Fibroblast of skin of back (primary cell): ENCODE measurements at regions not wholly inside any gene's neighbourhood (a gene's known extent, or its start where the extent isn't known, plus 50 kb on each side); places are given as distances from the start of the nearest gene placed in this dataset.
A peak's percentile ranks its signal among the peaks of the same experiment; 100 is the strongest.

ENCODE experiments used
- DNase-seq: peaks from one replicate; pipeline ENCODE4 v3.0.0-alpha.2; 2013

DNA sequence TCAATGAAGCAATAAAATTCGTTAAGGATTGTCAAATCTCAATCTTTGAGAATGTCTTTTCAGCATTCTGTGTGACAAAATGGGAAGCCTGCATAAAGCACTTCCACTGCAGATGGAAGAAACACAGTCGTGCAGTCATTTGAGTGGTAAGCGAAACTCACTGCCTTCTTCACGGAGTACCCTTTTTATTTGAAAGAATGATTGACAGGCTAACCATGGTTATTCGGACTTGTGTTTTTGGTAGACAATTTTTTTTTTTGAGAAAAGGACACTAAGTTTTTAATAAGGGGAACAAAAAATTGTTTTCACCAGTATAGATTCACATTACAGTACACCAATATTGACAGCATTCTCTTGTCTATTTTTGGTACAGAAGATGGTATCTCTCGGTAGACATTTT lies 86.9 kb upstream of the MSX1 start:
- no peak for DNase-seq

DNA sequence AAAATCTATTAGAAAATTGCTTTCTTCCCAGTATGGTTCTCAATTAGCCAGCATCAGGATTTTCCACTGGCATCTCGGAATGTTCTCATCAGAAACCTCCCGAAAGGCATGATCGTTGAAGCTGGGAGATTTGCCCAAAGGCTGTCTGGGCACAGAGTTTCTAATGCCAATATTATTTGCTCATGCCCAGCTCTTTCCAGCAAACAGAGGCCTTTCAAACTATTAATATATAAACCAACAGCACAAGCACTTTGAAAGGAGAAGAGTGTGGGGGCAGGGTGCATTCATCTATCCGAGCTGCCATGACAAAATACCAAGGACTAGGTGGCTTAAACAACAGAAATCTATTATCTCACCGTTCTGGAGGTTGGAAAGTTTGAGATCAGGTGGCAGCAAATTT lies 88.3 kb upstream of the MSX1 start:
- DNase-seq = no peak

DNA sequence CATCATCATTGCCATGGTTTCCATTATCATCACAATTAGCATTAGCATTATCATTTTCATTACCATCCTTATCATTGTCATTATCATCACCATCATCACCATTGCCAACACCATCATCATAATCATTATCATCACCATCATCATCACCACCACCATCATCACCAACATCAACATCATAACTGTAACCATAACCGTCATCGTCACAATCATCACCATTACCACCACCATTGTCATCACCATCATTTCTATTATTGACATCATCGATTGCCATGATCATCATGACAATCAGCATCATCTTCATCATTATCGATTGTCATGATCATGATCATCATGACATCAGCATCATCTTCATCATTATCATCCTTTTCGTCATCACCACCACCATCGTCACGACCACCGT lies 88.9 kb upstream of the MSX1 start:
- DNase-seq = no peak

DNA sequence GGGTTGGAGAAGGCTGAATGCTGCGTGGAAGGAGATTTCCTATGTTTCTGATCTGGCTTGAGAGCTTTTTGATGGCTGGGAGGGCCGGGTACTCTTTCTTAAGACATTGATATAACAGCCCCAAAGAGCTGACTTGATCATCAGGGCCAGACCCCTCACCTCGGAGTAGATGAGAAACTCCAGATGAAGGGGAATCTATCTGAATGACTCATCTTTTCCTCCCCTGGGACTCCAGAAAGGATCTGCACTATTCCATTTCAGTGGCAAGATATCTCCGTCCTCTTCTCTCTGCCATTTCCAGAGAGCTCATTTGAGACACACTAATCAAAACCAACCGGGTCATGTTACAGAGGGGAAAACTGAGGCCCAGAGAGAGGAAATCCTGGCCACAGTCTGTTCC lies 92.9 kb upstream of the MSX1 start:
- DNase-seq = peak; percentile 49

DNA sequence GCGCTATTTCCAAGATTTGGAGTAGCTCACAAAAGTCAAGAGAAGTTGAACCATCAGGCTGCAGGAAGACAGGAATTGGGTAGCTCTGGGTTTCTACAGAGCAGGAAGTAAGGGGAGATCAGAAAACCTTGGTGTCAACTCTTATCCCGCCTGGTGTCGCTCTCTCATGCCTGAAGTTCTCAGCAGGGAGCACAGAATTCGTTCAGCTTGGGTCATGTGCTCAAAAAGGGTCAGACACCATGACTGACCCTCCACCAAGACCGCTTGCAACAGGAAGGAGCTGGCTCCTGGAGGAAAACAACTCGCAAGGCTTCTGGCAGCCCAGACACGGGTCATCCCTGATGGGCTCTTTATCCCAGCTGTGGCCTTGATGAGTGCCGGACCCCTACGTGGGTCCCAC lies 93.7 kb upstream of the MSX1 start:
- no peak for DNase-seq

DNA sequence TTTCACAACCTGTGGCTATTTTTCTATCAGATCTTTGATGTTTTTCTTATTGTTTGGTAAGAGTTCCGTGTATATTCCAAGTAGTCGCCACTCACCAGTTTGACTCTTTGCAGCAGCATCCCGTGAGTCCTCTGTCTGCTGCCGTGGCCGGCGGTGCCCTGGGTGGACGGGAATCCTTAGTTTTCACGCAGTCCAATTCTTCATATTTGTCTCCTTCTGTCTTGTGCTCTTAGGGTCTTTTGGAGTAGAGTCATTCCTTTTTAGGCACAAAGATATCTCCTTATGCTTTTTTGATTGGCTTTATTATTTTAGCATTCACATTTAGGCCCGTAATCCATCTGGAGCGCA lies 94.9 kb upstream of the MSX1 start:
- no peak for DNase-seq

DNA sequence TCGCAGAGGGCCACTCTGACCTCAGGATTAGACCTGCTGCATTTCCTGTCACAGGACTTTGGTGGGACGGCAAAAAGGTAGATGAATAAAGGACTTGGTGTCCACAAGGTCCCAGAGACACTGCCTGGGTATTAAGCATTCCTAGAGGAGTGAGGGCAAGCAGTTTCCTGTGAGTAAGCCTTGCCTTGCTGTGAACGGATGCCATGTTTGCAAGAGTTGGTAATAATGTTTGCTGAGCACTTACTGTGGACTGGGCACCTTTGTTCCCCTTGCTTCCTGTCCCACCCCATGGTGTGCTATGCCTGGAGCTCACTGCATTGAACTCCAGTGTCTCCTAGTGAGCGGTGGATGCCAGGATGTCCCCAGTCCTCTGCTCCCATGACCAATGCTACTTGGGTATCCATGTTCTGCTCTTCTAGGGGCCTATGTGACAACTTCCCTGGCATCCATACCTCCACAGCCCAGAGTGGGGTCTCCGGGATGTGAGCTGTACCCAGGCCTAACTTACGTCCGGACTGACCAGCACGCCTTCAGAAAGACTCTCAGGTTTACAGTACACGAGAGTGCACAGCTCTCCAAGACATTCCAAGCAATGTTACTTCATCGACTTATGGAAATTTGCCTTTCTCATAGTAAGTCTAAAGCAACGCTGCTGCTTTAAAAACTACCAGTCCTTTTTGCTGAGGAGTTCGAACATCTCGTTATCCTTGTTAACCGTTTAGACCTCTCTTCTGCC lies 95.5 kb upstream of the MSX1 start:
- peak; percentile 41 for DNase-seq

DNA sequence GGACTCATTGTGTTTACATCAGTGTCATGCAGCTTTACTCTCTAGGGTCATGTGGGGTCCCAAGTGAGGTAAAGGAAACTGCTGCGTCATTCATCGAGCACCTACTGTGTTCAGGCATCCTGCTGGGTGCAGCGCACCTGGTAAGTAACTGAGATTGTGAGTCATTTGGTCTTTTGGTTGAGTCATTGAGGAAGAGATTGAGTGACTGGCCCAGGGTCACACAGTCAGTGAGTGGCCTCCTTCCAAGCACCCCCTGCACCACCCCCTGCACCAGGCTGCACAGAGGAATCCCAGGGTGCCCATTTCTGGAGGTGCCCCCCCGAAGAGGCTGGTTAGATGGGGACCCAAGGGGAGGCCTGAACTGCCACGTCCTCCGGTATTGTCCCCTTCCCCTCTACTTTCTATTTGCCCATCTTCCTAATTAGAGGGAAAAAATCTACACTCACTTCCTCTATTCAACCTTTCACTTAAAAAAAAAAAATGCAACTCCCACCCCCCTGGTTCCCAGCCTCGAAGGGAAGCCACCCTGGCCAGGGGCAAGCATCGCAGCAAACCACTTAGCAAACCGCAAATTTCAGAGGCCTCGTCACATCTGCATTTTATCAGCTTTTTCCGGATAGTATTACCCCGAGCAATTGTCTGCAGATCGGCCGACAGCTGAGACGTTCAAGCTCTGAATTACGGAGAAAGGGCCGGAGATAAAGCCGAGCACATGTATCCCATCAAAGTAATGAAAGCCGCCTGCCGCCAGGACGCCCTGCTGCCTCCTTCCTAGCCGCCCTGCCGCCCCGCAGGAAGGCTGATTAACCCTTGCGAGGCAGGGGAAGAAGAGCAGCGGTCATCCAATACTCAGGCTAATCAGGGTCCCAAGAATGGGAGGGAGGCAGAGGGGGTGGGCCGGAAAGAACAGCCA lies 96.3 kb upstream of the MSX1 start:
- peak; percentile 67 for DNase-seq

DNA sequence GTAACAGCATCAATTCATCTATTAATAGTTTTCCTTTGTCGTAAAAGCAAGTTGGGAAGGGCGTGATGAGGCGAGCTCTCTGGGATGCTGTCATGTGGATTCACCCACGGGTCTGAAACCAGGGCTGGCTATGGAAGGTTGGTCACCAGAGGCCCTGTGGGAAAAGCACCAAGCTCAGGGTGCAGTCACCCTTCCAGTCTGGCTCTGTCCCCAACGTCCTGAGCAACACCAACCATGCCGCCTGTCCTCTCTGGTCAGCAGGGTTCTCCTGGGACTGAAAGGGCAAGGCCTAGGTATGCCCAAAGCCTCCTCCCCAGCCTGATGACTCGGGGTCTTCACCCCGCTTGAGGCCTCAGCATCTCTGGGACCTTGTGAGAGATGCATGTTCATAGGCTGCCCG lies 97.2 kb upstream of the MSX1 start:
- no peak for DNase-seq

DNA sequence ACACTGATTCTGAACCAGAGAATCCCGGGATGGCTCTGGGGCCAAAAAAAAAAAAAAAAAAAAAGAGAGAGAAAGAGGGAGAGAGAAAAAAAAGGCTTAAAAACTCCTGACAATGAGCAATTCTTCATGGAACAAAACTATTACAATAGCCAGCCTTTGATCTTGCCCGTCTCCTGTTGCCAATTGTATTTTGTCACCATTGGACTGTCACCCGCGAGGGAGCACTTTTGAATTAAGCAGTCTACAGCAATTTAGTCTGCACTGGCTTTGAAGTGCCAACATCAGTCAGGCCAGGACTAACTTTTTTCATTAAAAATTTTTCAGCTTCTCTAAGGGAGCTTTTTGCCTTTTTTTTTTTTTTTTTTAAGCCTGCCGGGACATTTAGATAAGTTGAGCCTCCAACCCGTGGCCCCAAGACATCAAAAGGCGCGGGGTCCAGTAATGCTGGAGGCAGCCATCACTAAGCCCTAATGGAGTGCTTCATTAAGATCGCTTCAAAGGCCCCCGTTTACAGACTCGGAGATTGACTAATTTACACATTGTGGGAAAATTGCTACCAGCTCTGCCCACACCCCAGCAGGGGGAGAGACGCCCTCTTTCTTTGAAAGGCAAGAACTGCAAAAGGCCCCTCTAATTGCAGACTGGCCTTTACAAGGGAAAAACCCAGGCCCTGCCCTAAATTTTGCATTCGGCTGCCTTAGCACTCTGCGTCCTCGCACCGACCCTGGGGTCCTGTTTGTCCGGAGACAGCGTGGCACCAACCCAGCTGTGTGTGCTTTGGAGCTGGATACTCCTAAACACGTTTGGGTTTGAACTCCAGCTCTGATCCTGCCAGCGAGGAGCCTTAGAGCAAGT lies 98.1 kb upstream of the MSX1 start:
- no peak for DNase-seq

DNA sequence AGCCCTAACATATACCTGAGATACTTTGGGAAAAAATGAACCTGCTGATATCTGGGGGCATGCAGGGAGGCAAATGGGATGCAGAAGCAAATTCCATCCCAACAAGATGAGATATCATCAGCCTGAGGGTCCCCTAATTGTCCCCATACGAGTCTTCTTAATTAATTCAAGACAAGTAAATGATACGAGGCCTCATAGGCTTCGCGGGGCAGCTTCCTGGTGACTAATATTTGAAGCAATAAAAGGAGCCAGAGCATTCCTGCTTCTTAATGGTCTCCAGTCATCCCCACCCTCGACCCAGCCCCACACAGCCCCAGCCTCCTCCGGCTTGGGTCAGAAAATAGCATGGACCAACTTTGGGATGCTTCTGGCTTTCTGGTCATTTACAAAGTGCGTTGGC lies 99.6 kb upstream of the MSX1 start:
- DNase-seq = no peak

DNA sequence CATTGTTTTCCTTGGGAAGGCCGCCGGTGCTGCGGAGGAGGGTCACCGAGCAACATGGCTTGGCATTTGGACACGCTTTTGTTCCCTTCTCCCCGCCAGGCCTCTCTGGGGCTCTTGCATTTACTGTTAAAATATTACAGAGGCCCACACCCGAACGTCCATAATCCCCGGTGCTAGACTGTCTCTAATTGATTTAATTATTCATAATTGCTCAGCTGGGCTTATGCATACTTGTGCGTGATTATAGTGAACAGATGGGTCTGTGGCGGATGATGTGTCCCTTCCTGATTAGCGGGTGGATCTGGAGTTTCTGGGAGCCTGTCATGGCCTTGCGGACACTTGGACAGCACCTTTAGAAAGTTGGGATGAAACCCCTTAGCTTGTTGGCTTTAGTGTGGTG lies 100.2 kb upstream of the MSX1 start:
- no peak for DNase-seq

DNA sequence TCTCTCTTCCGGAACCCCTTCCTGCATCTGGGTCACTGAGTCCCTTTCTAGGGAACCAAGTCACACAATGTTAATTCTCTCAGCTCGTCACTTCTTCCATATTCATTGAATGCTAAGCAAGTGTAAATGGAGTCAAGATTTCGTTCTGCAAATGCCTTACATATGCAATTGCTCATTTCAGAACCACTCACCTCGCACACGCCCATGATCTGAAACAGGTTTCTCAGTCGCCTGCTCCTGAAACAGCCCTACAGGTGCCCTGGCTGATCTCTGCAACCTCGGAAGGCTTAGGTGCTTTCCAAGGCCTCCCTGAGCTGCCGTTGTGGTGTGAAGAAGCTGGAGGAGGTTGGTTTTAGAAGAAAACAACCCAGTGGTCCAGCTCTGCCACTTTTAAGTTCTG lies 100.8 kb upstream of the MSX1 start:
- DNase-seq = no peak

DNA sequence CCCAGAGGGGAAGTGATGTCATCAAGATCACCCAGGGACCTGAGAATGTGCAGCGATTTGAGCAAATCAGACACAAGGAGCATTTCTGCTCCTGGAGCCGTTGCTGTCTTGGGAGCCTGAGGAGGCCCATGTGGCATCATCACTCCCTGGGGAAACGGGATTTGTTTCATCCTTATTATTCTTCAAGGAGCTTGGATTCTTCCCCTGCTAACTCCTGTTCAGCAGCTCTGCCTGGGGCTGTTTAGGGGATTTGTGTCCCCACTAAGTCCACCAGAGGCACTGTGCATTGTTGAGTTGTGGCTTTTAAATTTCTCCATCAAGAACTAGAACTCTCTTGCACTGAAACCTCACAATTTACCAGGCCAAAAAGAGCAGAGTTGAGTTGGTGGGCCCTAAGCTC lies 104.2 kb upstream of the MSX1 start:
- DNase-seq = peak; percentile 24

DNA sequence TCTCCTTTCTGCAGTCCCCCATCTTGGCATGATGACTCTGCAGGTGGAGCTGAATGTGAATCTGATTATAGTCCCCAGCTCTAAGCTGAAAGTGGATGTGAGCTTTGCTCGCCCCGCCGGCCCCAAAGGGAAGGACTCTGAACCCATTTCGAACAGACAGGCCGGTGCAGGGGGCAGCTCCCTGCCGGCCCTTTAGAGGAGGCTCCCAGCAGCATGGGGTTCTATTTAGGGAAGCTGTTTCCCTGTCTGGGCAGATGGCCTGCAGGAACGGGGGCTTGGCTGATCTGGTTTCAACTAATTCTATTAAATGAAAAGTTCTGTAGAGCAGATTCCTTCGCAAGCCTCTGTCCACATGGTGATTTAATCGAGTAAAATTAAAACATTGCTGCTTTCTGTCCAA lies 104.8 kb upstream of the MSX1 start:
- no peak for DNase-seq

DNA sequence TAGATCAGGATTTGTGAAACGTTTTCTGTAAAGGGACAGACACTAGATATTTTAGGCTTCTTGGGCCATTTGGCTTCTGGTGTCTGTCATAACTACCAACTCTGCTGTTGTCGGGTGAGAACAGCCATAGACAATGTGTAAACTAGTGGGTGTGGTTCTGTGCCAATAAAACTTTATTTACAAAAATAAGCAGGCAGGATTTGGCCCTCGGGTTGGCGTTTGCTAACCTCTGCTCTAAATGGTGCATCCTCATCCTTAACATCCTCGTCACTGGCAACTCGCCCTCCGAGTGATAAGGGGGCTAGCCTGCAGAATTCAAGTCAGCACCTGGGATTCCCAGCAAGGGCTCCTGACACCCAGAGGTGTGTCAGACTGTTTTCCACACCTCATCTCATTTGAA lies 105.8 kb upstream of the MSX1 start:
- no peak for DNase-seq

DNA sequence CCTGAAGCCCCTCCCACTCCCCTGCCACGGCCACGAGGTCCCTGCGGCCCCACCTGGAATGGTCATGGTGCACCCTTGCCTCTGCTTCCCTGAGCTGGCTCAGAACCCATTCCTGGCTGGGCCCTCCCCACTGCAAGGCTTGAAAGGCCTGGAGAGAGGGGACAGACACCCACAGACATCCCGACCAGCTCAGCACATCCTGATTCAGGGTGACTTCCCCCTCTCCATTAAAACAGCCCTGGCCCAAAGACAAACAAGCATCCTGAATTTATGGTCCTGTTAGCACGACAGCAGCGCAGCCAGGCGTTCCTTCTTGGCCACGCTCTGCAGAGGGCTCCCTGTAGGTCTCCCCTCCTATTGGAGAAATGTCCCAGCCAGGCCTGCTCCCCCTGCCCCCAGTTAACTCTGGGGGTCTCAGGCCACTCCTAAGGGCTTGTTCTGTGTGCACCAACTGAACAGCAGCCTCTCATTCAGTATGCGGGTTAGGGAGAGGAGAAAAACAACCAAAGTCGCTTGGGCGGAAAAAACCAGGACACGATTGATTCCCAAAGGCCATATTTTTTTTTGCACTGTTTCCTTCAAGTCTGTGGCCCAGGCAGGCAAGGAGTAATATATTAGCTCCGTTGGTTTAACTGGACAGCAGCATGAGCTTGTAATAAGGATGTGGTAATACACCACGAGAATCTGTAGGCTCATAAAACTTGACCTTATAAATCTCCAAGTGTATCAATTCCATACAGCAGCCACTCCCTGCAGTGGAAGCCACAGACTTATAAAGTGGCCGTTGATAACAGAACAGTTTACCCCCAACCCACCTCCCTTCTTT lies 106.7 kb upstream of the MSX1 start:
- DNase-seq = no peak

DNA sequence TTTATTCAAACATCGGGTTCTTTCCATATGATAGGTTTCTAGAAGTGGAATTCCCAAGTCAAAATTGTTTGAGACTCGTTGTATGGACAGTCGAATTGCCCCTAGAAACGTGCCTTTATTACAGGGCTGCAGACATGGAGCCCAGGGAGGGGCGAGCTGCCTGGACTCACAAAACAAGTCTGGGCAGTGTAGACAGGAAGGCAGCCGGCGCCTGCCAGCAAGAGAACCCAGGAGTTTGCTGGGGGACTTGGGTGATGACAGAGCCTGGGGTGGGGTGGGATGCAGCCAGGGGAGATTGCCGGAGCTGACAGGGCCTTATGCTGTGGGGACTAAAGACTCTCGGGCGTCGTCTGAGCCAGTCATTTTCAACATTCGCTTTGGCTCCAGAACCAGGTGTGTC lies 107.4 kb upstream of the MSX1 start:
- no peak for DNase-seq

DNA sequence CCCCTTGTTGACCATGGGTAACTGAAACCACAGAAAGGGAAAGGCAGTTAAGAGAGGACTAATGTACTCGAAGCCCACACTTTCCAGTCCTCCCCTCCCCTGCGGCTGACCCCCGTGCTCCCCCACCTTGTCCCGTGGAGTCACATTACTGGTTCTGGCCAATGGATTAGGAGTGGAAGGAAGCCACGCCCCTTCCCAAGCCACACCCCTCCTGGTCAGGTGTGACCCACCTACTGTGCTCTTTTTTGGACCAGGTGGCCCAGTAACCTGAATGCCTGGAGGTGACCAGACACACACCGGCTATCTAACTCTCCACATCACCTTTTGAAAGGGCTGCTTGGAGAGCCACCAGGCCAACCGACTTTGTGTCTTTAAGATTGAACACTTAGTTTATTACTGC lies 109.3 kb upstream of the MSX1 start:
- DNase-seq = no peak

DNA sequence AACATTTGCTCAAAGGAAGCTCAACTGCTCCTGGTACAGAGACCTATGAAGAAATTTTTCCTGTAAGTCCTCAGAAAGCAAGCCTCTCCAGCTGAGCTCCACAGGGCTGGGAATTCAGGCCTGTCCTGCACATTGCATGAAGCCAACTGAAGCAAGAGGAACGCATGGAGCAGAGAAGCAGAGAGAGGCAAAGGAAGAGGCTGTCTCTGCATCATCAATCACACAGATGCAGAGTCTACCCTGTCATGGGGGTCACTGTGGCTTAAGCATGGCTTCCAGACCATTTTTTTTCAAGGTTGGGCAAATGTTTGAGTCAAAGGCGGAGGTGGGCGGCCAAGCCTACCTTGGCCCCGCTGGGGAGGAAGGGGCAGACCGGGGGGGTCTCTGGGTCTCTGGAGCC lies 110.3 kb upstream of the MSX1 start:
- DNase-seq = no peak

DNA sequence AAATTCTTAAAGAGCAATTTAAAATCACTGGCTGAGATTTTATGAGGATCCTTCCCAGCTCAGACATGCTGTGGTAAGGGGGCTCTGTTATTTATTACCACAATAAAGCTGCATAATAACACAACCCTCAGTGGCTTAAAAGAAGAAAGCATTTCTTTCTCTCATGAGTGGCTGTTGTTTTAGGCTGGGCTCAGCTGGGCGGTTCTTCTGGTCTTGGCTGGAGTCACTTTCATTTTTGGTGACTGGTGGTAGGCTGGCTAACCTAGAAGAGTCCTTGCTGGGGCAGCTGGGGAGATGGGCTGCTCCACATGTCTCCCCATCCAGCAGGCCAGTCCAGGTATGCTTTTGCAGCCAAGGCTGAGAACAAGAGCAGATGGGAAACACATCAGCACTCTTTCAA lies 113.0 kb upstream of the MSX1 start:
- no peak for DNase-seq

DNA sequence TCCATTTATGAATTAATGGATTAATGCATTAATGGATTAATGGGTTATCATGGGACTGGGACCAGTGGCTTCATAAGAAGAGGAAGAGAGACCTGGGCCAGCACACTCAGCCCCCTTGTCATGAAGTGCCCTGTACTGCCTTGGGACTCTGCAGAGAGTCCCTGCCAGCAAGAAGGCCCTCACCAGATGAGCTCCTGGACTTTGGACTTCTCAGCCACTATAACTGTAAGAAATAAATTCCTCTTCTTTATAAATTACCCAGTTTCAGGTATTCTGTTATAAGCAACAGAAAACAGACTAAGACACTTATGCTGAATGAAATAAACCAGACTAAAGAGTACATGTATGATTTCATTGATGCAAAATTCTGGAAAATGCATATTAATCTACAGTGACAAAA lies 119.4 kb upstream of the MSX1 start:
- DNase-seq = no peak

DNA sequence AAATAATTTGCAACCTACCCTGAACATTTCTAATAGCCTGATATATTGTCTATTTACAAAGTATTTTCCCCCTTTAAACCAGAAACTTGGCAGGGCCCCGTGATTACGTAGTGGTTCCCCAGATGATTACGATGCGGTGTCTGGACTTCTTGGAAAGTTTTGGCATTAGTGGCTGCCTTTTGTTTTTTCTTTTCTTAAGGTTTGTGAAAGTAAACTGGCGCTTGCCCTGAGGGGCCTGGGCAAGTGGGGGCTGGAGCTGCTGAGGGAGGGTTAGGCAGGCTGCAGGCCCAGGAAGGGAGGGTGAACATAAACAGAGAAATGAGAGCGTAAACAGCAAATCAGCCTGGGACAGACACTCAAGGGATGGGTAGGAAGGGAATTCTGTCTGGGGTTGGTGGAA lies 123.6 kb upstream of the MSX1 start:
- DNase-seq = no peak
